GF-D8 (cell line): ENCODE measurements at regions not wholly inside any gene's neighbourhood (a gene's known extent, or its start where the extent isn't known, plus 50 kb on each side); places are given as distances from the start of the nearest gene placed in this dataset.

ENCODE experiments used
- DNase-seq: peaks from one replicate; lab custom pipeline; 2025; lab: John Stamatoyannopoulos, UW

GRCh38 chr9:88926781-88927505, 64.3 kb upstream of the S1PR3 start:
- no peak for DNase-seq

DNA sequence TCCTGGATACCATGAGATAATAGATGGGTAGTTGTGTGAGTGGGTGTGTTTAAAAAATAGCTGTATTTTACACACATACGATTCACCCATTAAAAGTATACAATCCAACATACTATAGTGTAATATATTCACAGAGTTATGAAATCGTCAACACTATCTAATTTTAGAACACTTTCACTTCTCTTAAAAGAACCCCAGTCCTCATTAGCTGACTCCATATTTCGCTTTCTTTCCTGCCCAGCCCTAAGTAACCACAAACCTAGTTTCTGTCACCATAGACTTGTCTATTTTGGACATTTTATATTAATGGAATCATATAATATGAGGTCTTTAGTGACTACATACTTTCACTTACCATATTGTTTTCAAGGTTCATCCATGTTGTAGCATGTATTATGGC, 63.8 kb upstream of the S1PR3 start:
- DNase-seq = no peak

- no peak for DNase-seq
Measured at GRCh38 chr9:88930716-88931115, 60.6 kb upstream of the S1PR3 start.

DNA sequence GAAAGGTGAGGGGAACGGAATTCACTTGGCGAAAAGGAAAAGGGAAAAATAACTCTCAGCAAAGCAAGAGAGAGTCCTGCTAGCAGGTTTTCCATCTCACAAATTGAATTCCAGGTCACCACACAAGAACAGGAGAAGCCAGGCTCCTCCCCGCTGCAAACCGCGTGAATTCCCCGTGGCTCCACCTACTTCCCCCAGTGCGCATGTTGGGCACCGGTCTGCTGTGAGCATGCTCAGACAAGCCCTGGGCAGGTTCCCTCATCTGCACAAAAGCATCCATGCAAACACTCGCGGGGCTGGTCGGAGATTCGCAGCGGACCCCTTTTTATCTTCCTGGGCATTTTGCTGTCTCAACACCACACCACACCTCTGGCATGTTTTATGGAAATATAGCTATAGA, 58.5 kb upstream of the S1PR3 start:
- no peak for DNase-seq

GRCh38 chr9:88933607-88934379, 57.5 kb upstream of the S1PR3 start:
- DNase-seq = no peak

DNA sequence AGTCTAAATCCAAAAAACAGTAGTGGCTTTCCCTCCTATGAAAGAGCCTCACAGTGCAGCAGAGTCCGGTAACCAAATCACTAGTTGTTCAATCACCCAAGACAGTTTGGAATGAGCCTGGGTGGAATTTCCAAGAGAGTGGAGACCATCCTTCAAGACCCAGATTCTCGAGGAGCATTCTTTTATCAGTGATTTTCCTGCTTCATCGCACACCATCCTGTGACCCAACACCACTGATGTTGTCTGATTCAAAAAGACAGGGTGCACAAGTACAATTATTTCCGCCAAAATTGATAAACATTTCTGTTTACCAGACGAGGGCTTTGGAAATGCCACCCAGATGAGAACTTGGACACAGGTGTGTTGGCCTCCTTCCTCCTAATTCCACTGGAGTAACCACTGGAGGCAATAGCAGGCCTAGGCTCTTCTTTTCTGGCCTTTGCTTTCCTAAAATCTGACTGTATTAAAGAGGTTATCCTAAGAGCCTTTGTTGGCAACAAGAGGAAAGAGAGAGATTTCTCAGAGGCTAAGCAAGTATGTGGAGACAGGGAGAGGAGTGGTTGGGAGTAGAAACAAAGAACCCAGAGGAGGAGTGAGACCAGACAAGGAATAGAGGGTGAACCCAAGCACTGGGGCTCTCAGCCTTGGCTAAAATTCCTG, 56.3 kb upstream of the S1PR3 start:
- no peak for DNase-seq

GRCh38 chr9:88936132-88936531, 55.1 kb upstream of the S1PR3 start:
- DNase-seq = no peak

DNA sequence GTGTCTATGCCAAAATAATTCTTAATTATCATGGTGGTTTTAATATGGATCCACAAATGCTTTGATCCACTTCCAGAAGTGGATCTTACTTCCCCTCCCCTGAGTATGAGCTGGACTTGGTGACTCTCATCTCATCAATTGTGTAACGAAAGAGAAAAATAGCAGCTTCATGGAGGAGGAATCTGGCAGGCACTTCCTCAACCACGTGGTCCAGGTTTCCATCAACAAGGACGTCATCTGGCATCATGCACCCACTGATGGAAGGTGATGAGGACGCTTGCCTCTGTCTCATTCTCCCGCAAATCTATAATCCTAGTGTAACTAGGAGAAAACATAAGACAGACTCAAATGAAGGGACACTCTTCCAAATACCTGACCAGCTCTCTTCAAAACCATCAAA, 54.6 kb upstream of the S1PR3 start:
- DNase-seq = no peak

DNA sequence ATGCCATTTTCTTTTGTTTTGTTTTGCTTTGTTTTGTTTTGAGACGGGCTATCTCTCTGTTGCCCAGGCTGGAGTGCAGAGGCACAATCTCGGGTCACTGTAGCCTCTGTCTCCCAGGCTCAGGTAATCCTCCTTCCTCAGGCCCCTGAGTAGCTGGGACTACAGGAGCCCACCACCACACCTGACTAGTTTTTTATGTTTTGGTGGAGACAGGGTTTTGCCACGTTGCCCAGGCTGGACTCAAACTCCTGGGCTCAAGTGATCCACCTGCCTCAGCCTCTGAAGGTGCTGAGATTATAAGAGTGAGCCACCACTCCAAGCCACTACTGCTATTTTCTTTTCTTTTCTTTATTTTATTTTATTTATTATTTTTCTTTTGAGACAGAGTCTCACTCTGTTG, 54.0 kb upstream of the S1PR3 start:
- no peak for DNase-seq

GRCh38 chr9:88938189-88938588, 53.1 kb upstream of the S1PR3 start:
- no peak for DNase-seq
